ENCODE measurements at regions not wholly inside any gene's neighbourhood (a gene's known extent, or its start where the extent isn't known, plus 50 kb on each side); places are given as distances from the start of the nearest gene placed in this dataset.

- Histone ChIP-seq H3K36me3 (ENCODE audit: control insufficient read depth, insufficient read depth, low read length) (no peaks in the 10 kb centered on the region), H3K9me3 (ENCODE audit: control insufficient read depth, insufficient read depth, low read length) (no peaks in the 10 kb centered on the region), H3K4me3 (ENCODE audit: low read length) (no peak overlapping the region), H3K27ac (ENCODE audit: low read length) (no peak overlapping the region), H3K27me3 (ENCODE audit: control insufficient read depth, insufficient read depth, low read length) (no peaks in the 10 kb centered on the region), H3K4me1 (ENCODE audit: control insufficient read depth, insufficient read depth, low read length) (no peaks in the 10 kb centered on the region)
- no peak for DNase-seq (ENCODE audit: low read depth, low spot score)
- WGBS (ENCODE audit: insufficient coverage, insufficient read length): 100% methylated on average over 2 of the region's 4 CpGs
These were observed 351.1 kb downstream of the GRXCR1 start for GRCh38 chr4:43243433-43244116.

GRCh38 chr4:43244688-43245382 is 352.3 kb downstream of the GRXCR1 start:
- Histone ChIP-seq H3K27ac (ENCODE audit: low read length) (no peak overlapping the region), H3K27me3 (ENCODE audit: control insufficient read depth, insufficient read depth, low read length) (no peaks in the 10 kb centered on the region), H3K36me3 (ENCODE audit: control insufficient read depth, insufficient read depth, low read length) (no peaks in the 10 kb centered on the region), H3K4me3 (ENCODE audit: low read length) (no peak overlapping the region), H3K4me1 (ENCODE audit: control insufficient read depth, insufficient read depth, low read length) (no peaks in the 10 kb centered on the region), H3K9me3 (ENCODE audit: control insufficient read depth, insufficient read depth, low read length) (no peaks in the 10 kb centered on the region)
- WGBS (ENCODE audit: insufficient coverage, insufficient read length): no CpG with 5 or more reads among the region's 1 CpG
- DNase-seq (ENCODE audit: low read depth, low spot score): no peak

GRCh38 chr4:43251841-43252240 is 359.3 kb downstream of the GRXCR1 start:
- no peaks in the 10 kb centered on the region for H3K27me3 ChIP-seq (ENCODE audit: control insufficient read depth, insufficient read depth, low read length)
- no peak for DNase-seq (ENCODE audit: low read depth, low spot score)
- no CpG with 5 or more reads among the region's 2 CpGs for whole genome bisulfite sequencing (ENCODE audit: insufficient coverage, insufficient read length)

GRCh38 chr4:43253541-43253940 is 361.0 kb downstream of the GRXCR1 start:
- H3K36me3 ChIP-seq (ENCODE audit: control insufficient read depth, insufficient read depth, low read length): no peaks in the 10 kb centered on the region
- no peak overlapping the region for H3K27ac ChIP-seq (ENCODE audit: low read length)
- DNase-seq (ENCODE audit: low read depth, low spot score): no peak
- H3K4me1 ChIP-seq (ENCODE audit: control insufficient read depth, insufficient read depth, low read length): no peaks in the 10 kb centered on the region
- no peak overlapping the region for H3K4me3 ChIP-seq (ENCODE audit: low read length)
- no peaks in the 10 kb centered on the region for H3K27me3 ChIP-seq (ENCODE audit: control insufficient read depth, insufficient read depth, low read length)
- no peaks in the 10 kb centered on the region for H3K9me3 ChIP-seq (ENCODE audit: control insufficient read depth, insufficient read depth, low read length)

More at GRCh38 chr4:43251841-43252240, 359.3 kb downstream of the GRXCR1 start:
- Histone ChIP-seq H3K36me3 (ENCODE audit: control insufficient read depth, insufficient read depth, low read length) (no peaks in the 10 kb centered on the region), H3K4me1 (ENCODE audit: control insufficient read depth, insufficient read depth, low read length) (no peaks in the 10 kb centered on the region), H3K4me3 (ENCODE audit: low read length) (no peak overlapping the region), H3K27ac (ENCODE audit: low read length) (no peak overlapping the region), H3K9me3 (ENCODE audit: control insufficient read depth, insufficient read depth, low read length) (no peaks in the 10 kb centered on the region)

GRCh38 chr4:43264730-43265129 is 372.2 kb downstream of the GRXCR1 start:
- no peak overlapping the region for H3K27ac ChIP-seq (ENCODE audit: low read length)
- no peaks in the 10 kb centered on the region for H3K9me3 ChIP-seq (ENCODE audit: control insufficient read depth, insufficient read depth, low read length)
- H3K4me3 ChIP-seq (ENCODE audit: low read length): no peak overlapping the region
- H3K36me3 ChIP-seq (ENCODE audit: control insufficient read depth, insufficient read depth, low read length): no peaks in the 10 kb centered on the region
- no peaks in the 10 kb centered on the region for H3K27me3 ChIP-seq (ENCODE audit: control insufficient read depth, insufficient read depth, low read length)
- no peaks in the 10 kb centered on the region for H3K4me1 ChIP-seq (ENCODE audit: control insufficient read depth, insufficient read depth, low read length)
- DNase-seq (ENCODE audit: low read depth, low spot score): no peak

- Histone ChIP-seq H3K27ac (ENCODE audit: low read length) (no peak overlapping the region), H3K4me1 (ENCODE audit: control insufficient read depth, insufficient read depth, low read length) (no peaks in the 10 kb centered on the region), H3K36me3 (ENCODE audit: control insufficient read depth, insufficient read depth, low read length) (no peaks in the 10 kb centered on the region), H3K9me3 (ENCODE audit: control insufficient read depth, insufficient read depth, low read length) (no peaks in the 10 kb centered on the region), H3K27me3 (ENCODE audit: control insufficient read depth, insufficient read depth, low read length) (no peaks in the 10 kb centered on the region), H3K4me3 (ENCODE audit: low read length) (no peak overlapping the region)
- WGBS (ENCODE audit: insufficient coverage, insufficient read length): no CpG with 5 or more reads among the region's 1 CpG
- no peak for DNase-seq (ENCODE audit: low read depth, low spot score)
These were observed 379.4 kb downstream of the GRXCR1 start for GRCh38 chr4:43271946-43272345.

- Histone ChIP-seq H3K27ac (ENCODE audit: low read length) (no peak overlapping the region), H3K36me3 (ENCODE audit: control insufficient read depth, insufficient read depth, low read length) (no peaks in the 10 kb centered on the region), H3K4me3 (ENCODE audit: low read length) (no peak overlapping the region), H3K9me3 (ENCODE audit: control insufficient read depth, insufficient read depth, low read length) (no peaks in the 10 kb centered on the region), H3K4me1 (ENCODE audit: control insufficient read depth, insufficient read depth, low read length) (no peaks in the 10 kb centered on the region), H3K27me3 (ENCODE audit: control insufficient read depth, insufficient read depth, low read length) (no peaks in the 10 kb centered on the region)
- no CpG with 5 or more reads among the region's 2 CpGs for WGBS (ENCODE audit: insufficient coverage, insufficient read length)
- DNase-seq (ENCODE audit: low read depth, low spot score): no peak
These were observed 381.9 kb downstream of the GRXCR1 start for GRCh38 chr4:43274376-43274775.

GRCh38 chr4:43275779-43276178 is 383.3 kb downstream of the GRXCR1 start:
- WGBS (ENCODE audit: insufficient coverage, insufficient read length): no CpG with 5 or more reads among the region's 1 CpG
- H3K4me3 ChIP-seq (ENCODE audit: low read length): no peak overlapping the region
- no peaks in the 10 kb centered on the region for H3K27me3 ChIP-seq (ENCODE audit: control insufficient read depth, insufficient read depth, low read length)
- no peaks in the 10 kb centered on the region for H3K4me1 ChIP-seq (ENCODE audit: control insufficient read depth, insufficient read depth, low read length)
- H3K27ac ChIP-seq (ENCODE audit: low read length): no peak overlapping the region
- DNase-seq (ENCODE audit: low read depth, low spot score): no peak
- H3K9me3 ChIP-seq (ENCODE audit: control insufficient read depth, insufficient read depth, low read length): no peaks in the 10 kb centered on the region
- no peaks in the 10 kb centered on the region for H3K36me3 ChIP-seq (ENCODE audit: control insufficient read depth, insufficient read depth, low read length)

GRCh38 chr4:43276321-43276720 is 383.8 kb downstream of the GRXCR1 start:
- Histone ChIP-seq H3K4me3 (ENCODE audit: low read length) (no peak overlapping the region), H3K9me3 (ENCODE audit: control insufficient read depth, insufficient read depth, low read length) (no peaks in the 10 kb centered on the region), H3K4me1 (ENCODE audit: control insufficient read depth, insufficient read depth, low read length) (no peaks in the 10 kb centered on the region), H3K27me3 (ENCODE audit: control insufficient read depth, insufficient read depth, low read length) (no peaks in the 10 kb centered on the region), H3K36me3 (ENCODE audit: control insufficient read depth, insufficient read depth, low read length) (no peaks in the 10 kb centered on the region), H3K27ac (ENCODE audit: low read length) (no peak overlapping the region)
- WGBS (ENCODE audit: insufficient coverage, insufficient read length): no CpG with 5 or more reads among the region's 1 CpG
- no peak for DNase-seq (ENCODE audit: low read depth, low spot score)

GRCh38 chr4:43277003-43277402 is 384.5 kb downstream of the GRXCR1 start:
- no peaks in the 10 kb centered on the region for H3K36me3 ChIP-seq (ENCODE audit: control insufficient read depth, insufficient read depth, low read length)
- H3K9me3 ChIP-seq (ENCODE audit: control insufficient read depth, insufficient read depth, low read length): no peaks in the 10 kb centered on the region
- no peak for DNase-seq (ENCODE audit: low read depth, low spot score)
- no peaks in the 10 kb centered on the region for H3K27me3 ChIP-seq (ENCODE audit: control insufficient read depth, insufficient read depth, low read length)
- H3K4me1 ChIP-seq (ENCODE audit: control insufficient read depth, insufficient read depth, low read length): no peaks in the 10 kb centered on the region
- H3K4me3 ChIP-seq (ENCODE audit: low read length): no peak overlapping the region
- H3K27ac ChIP-seq (ENCODE audit: low read length): no peak overlapping the region
- WGBS (ENCODE audit: insufficient coverage, insufficient read length): no CpG with 5 or more reads among the region's 1 CpG

- DNase-seq (ENCODE audit: low read depth, low spot score): no peak
- no peaks in the 10 kb centered on the region for H3K27me3 ChIP-seq (ENCODE audit: control insufficient read depth, insufficient read depth, low read length)
- H3K4me3 ChIP-seq (ENCODE audit: low read length): no peak overlapping the region
- WGBS (ENCODE audit: insufficient coverage, insufficient read length): no CpG with 5 or more reads among the region's 1 CpG
- no peaks in the 10 kb centered on the region for H3K4me1 ChIP-seq (ENCODE audit: control insufficient read depth, insufficient read depth, low read length)
- no peak overlapping the region for H3K27ac ChIP-seq (ENCODE audit: low read length)
- no peaks in the 10 kb centered on the region for H3K9me3 ChIP-seq (ENCODE audit: control insufficient read depth, insufficient read depth, low read length)
- H3K36me3 ChIP-seq (ENCODE audit: control insufficient read depth, insufficient read depth, low read length): no peaks in the 10 kb centered on the region
These were observed 390.0 kb downstream of the GRXCR1 start for GRCh38 chr4:43282534-43282933.
